ENCODE measurements at regions not wholly inside any gene's neighbourhood (a gene's known extent, or its start where the extent isn't known, plus 50 kb on each side); places are given as distances from the start of the nearest gene placed in this dataset.
"Not testable (repeated sequence)": the region's sequence is repeated elsewhere in the genome, so short reads cannot be mapped to it uniquely, and the experiment has no call there.

GRCh38 chr15:20153528-20153927 is 388.1 kb downstream of the GOLGA6L6 start:
- DNase-seq = not testable (repeated sequence)

GRCh38 chr15:20148679-20149078 is 392.9 kb downstream of the GOLGA6L6 start:
- not testable (repeated sequence) for DNase-seq

GRCh38 chr15:20148008-20148407 is 393.6 kb downstream of the GOLGA6L6 start:
- not testable (repeated sequence) for DNase-seq

GRCh38 chr15:20144333-20145036 is 397.1 kb downstream of the GOLGA6L6 start:
- DNase-seq = not testable (repeated sequence)

- DNase-seq = not testable (repeated sequence)
These were observed 398.7 kb downstream of the GOLGA6L6 start for GRCh38 chr15:20142906-20143305.

- not testable (repeated sequence) for DNase-seq
These were observed 399.2 kb downstream of the GOLGA6L6 start for GRCh38 chr15:20142410-20142809.

- not testable (repeated sequence) for DNase-seq
These were observed 416.9 kb downstream of the GOLGA6L6 start for GRCh38 chr15:20124668-20125067.

- DNase-seq = no peak
These were observed 435.6 kb downstream of the GOLGA6L6 start for GRCh38 chr15:20106026-20106425.

- DNase-seq = not testable (repeated sequence)
These were observed 436.3 kb downstream of the GOLGA6L6 start for GRCh38 chr15:20105011-20105990.

GRCh38 chr15:20104551-20104950 is 437.0 kb downstream of the GOLGA6L6 start:
- DNase-seq = not testable (repeated sequence)

GRCh38 chr15:20102862-20103261 is 438.7 kb downstream of the GOLGA6L6 start:
- not testable (repeated sequence) for DNase-seq

- not testable (repeated sequence) for DNase-seq
These were observed 439.4 kb downstream of the GOLGA6L6 start for GRCh38 chr15:20102209-20102608.

- not testable (repeated sequence) for DNase-seq
These were observed 440.3 kb downstream of the GOLGA6L6 start for GRCh38 chr15:20101281-20101680.

- DNase-seq = not testable (repeated sequence)
These were observed 440.9 kb downstream of the GOLGA6L6 start for GRCh38 chr15:20100604-20101270.

- not testable (repeated sequence) for DNase-seq
These were observed 445.8 kb downstream of the GOLGA6L6 start for GRCh38 chr15:20095699-20096303.

- not testable (repeated sequence) for DNase-seq
These were observed 452.1 kb downstream of the GOLGA6L6 start for GRCh38 chr15:20089541-20089940.

GRCh38 chr15:20084026-20084425 is 457.6 kb downstream of the GOLGA6L6 start:
- not testable (repeated sequence) for DNase-seq

- not testable (repeated sequence) for DNase-seq
These were observed 467.5 kb downstream of the GOLGA6L6 start for GRCh38 chr15:20074082-20074481.

- DNase-seq = not testable (repeated sequence)
These were observed 472.6 kb downstream of the GOLGA6L6 start for GRCh38 chr15:20069043-20069442.

- DNase-seq = not testable (repeated sequence)
These were observed 475.4 kb downstream of the GOLGA6L6 start for GRCh38 chr15:20066173-20066572.

GRCh38 chr15:20065508-20065907 is 476.1 kb downstream of the GOLGA6L6 start:
- DNase-seq = not testable (repeated sequence)

GRCh38 chr15:20063167-20063566 is 478.4 kb downstream of the GOLGA6L6 start:
- not testable (repeated sequence) for DNase-seq

Data from activated effector memory CD4-positive, alpha-beta T cell treated with Interleukin-2 at 50 U/mL for 16 hours (primary cell).